Nucleus accumbens (tissue), 56 donors: ENCODE measurements at regions not wholly inside any gene's neighbourhood (a gene's known extent, or its start where the extent isn't known, plus 50 kb on each side); places are given as distances from the start of the nearest gene placed in this dataset.

Experiments used
- DNase-seq, 56 donors: peaks; one replicate each; lab custom pipeline; 2025; lab: John Stamatoyannopoulos, UW

GRCh38 chr4:17252131-17252530 is 259.8 kb downstream of the QDPR start:
- no peak for DNase-seq

GRCh38 chr4:17251101-17251500 is 260.8 kb downstream of the QDPR start:
- no peak for DNase-seq

GRCh38 chr4:17250591-17250990 is 261.3 kb downstream of the QDPR start:
- DNase-seq, result no peak

DNA sequence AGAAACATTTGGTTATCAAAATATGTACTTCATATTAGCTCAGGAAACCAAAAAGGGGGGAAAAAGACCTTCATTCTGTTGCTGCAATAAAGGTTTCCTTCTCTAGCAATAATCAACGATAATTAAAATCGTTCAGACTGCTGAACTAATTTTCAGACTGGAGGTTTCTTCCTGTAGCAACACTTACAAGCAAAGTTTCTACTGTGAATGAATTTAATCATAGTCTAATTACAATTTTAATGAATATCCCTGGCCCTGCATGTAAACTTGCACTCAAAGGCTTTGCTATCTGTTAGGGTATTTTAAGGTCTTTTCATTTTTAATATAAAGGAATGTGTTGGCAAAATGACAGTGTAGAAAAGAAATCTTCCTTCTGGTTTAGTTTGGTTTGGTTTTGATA is 265.2 kb downstream of the QDPR start:
- DNase-seq, result no peak

- DNase-seq, result no peak
Measured at GRCh38 chr4:17241835-17242234, 270.1 kb downstream of the QDPR start.

GRCh38 chr4:17238633-17239032 is 273.3 kb downstream of the QDPR start:
- no peak for DNase-seq

DNA sequence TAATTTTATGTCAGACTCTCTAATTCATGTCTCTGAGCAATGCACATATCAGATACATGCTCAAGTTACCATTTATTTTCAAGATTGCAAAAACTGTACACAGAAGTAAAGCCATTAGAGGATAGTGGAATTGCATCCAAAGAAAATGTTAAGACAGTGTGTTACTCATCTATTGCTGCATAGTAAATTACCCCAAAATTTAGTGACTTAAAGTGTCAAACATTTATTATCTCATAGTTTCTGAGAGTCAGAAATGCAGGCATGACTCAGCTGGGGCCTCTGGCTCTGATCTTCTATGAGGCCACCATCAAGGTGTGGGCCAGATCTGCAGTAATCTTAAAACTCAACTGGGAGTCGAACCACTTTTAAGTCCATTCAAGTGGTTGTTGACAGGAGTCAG is 275.2 kb downstream of the QDPR start:
- DNase-seq, result no peak

GRCh38 chr4:17234678-17235077 is 277.2 kb downstream of the QDPR start:
- DNase-seq, result no peak

DNA sequence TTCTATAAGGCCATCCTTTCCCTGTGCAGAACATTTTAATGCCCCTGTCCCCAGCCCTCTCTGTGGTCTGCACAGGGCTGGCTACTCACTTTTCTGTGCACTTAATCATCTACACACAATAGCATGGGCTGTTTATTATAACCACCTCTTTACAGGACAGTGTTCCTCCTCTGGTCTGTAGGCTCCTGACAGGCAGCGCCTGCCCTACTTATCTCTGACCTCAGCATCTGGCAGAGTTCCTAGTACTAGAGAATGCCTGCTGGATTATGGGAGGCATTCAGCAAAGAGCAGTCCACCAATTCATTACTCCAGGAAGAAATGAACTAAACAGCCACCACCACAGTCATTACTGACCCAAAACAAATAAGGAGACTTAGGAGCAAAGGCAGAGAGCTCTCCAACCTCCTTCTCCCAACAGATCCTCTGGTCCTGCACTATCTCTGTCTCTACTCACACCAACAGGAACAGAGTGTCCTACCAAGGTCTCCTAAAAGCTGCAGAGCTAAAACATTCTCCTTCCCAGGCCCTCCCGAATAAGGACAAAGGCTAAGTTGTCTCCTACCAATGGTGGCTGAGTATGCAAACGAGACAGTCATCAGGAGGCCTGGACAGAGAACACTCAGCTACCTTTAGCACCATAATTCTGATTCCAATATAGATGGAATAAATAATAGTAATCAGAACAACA is 279.2 kb downstream of the QDPR start:
- peak in 20 of 56 donors; percentile 1 to 36 (median 6) for DNase-seq

GRCh38 chr4:17231880-17232475 is 279.9 kb downstream of the QDPR start:
- peak in 1 of 56 donors; percentile 1 for DNase-seq

GRCh38 chr4:17230727-17231126 is 281.2 kb downstream of the QDPR start:
- DNase-seq, result no peak

- no peak for DNase-seq
Measured at GRCh38 chr4:17220816-17221215, 291.1 kb downstream of the QDPR start.

GRCh38 chr4:17218786-17219185 is 293.1 kb downstream of the QDPR start:
- DNase-seq, result no peak

DNA sequence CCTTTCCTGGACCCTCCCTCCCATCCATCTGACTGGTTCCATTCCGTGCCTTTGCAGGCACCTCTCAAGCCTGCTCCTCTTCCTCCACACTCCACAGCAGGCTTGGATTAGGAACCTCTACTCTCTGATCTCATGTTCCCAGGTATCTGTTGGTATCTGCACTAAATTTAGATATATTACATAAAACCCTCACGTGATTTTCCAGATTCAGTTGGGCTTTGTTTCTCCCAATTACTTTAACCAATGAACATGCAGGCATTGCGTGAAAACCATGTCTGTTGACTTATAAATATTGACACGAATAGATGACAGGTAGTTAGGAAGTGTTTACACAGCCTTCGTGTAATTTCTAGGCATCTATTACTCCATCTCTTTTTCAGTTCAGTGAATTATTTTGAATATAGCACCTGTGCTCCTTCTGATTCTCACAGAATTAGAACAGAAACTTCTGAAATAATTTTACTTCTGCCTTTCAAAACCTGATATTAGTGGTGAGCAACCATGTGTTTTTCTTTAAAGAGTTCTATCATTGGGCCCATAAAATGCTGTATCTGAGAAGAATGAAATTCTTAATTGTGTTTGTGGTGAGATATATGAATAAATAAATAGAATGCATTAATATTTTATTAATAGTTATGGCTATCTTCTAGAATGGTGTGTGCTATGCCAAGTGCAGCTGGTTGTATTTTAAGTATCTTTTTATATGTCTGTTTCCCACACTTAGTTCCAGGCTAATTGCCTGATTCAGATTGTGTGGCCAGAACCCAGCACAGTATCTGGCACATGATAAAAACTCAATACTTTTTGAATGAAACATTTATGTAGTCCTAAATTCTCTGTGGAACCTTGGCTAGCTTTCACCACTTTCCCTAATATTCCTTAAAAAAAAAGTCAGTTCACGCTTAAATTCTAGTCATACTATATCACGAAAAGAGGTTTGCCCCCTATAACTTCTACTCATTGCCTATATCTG is 304.8 kb downstream of the QDPR start:
- DNase-seq, result no peak

DNA sequence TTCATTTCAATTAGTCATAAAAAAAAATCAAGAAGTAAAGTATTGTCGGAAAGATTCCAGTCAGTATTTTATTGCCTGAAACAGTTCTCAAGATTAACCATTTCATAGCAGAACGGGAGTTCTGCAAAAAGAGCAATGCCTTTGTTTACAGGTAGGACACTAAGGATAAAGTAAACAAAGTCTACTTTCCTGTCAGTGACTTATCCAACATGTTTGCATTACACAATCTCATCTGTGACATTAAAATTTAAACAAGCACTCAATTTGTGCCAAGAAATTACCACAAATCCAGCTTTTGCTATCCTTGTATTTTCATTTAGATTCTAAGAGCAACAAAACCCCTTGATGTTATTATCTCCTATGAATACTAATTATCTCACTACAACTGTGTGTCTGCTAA is 306.5 kb upstream of the LDB2 start:
- DNase-seq, result no peak

DNA sequence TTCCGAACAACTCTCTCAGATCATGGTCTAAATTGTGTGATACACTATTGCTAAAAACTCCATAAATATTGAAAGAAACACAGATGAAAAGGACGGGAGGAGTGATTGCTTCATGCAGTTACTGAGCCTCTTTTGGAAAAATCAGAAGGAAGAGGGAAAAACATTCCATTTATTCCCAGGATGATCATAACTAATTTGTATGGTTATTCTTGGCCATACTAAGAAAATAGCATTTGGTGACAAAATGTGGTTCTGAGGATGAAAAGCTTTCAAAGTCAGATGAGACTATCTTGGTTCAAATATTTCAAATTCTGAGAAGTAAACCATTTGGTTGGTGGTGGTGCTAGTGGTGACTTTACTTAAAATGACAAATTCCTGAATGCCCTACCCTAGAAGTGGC is 305.4 kb upstream of the LDB2 start:
- no peak for DNase-seq

- DNase-seq, result peak in 7 of 56 donors; percentile 1 to 20 (median 4)
Measured at GRCh38 chr4:17197070-17197469, 298.6 kb upstream of the LDB2 start.

GRCh38 chr4:17195461-17196275 is 297.2 kb upstream of the LDB2 start:
- no peak for DNase-seq

DNA sequence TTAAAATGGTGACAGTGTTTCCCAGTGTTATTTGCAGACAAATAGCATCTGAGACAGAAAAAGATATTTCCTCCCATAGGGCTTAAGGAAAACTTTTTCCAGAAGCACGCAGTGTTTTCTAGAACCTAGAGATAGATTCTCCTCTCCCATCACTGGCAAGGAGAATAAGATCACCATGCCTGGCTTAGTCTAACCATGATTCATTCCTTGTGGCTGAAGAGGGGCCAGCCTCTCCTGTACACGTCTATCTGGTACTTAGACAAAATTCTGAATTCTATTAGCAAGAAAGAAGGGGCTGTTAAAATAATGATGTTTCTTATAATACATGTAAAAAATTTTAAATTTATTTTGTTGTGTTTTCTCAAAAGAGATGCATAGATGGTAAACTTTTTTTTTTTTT is 296.1 kb upstream of the LDB2 start:
- no peak for DNase-seq

GRCh38 chr4:17189759-17190158 is 291.3 kb upstream of the LDB2 start:
- DNase-seq, result no peak

DNA sequence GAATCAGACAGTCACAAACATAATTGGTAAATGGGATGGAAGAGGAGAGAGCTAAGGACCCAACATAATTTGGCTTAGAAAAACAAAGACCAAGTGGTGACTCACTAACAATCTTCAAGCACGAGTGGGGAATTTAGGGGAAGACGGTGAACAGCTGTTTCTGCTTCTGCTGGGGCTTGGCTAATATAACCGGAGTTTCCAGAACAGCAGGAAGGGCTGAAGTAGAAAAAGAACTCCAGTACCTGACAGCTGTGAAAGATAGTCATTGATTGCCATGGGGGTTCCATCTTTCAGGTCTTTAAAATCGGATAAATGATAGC is 290.9 kb upstream of the LDB2 start:
- DNase-seq, result no peak
